Activated naive CD8-positive, alpha-beta T cell treated with anti-CD3 and anti-CD28 coated beads, Interleukin-2, amount 10 ng/mL, durations not matched to agents 7 days and 5 days (primary cell): ENCODE measurements at regions not wholly inside any gene's neighbourhood (a gene's known extent, or its start where the extent isn't known, plus 50 kb on each side); places are given as distances from the start of the nearest gene placed in this dataset.

Source experiments
- ATAC-seq: fragments of 150-1000 bp; cut with Tn5 transposase; one replicate; pipeline ENCODE4 v1.10.0; 2021; ENCODE audit warnings: low read depth, moderate library complexity
- POLR2A ChIA-PET: fragments of 350-600 bp; sonication (Branson Sonifier 250); formaldehyde crosslinking; loops from one replicate; lab custom pipeline; 2021; ENCODE audit warnings: antibody characterized with exemption; lab: Charles Lee
- DNase-seq: peaks from one replicate; pipeline ENCODE4 v3.0.0; 2021
- H3K27ac Mint-ChIP-seq: one replicate; pipeline ENCODE4 v1.8.0; 2022; ENCODE audit warnings: mild to moderate bottlenecking, mixed read lengths
- H3K27me3 Mint-ChIP-seq: one replicate; pipeline ENCODE4 v1.8.0; 2022; ENCODE audit warnings: mild to moderate bottlenecking, moderate library complexity, mixed read lengths
- H3K36me3 Mint-ChIP-seq: one replicate; pipeline ENCODE4 v1.8.0; 2021; ENCODE audit warnings: mild to moderate bottlenecking, mixed read lengths
- H3K4me1 Mint-ChIP-seq: one replicate; pipeline ENCODE4 v1.8.0; 2021; ENCODE audit warnings: mixed read lengths
- H3K4me3 Mint-ChIP-seq: one replicate; pipeline ENCODE4 v1.8.0; 2022; ENCODE audit warnings: mild to moderate bottlenecking, moderate library complexity, mixed read lengths
- H3K9me3 Mint-ChIP-seq: one replicate; pipeline ENCODE4 v1.8.0; 2021; ENCODE audit warnings: mixed read lengths

DNA sequence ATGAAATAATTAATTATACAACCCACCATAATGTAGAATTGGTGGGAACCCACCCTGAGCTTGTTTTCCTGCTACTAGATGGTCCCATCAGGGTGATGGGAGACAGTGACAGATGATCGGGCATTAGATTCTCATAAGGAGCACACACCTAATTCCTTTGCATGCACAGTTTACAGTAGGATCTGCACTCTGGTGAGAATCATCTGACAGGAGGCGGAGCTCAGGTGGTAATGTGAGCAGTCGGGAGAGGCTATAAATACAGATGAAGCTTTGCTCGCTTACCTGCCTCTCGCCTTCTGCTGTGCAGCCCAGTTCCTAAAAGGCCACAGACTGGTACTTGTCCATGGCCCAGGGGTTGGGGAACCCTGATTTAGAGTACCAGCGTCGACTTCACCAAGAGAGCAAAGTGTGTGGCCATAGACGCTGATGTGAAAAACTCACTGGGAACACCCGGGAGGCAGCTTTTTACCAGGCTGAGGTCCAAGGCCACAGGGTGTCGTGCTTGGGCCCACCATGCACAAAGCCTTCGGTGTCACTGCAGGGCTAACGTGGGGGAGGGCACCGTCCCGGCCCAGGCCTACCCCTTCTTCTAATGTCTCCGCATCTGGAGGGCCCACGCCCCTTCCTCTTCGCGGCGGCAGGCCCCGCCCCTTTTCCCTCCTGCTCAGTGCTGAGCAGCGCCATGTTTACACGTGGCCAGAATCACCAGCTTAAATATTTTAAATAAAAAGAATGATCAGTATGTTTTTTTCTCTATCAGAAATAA lies 296.8 kb upstream of the HDAC4 start:
- Mint-ChIP-seq H3K4me3 (no peak overlapping the region), H3K4me1 (no peaks in the 10 kb centered on the region), H3K36me3 (no peaks in the 10 kb centered on the region), H3K9me3 (no peaks in the 10 kb centered on the region), H3K27ac (no peak overlapping the region), H3K27me3 (peaks cover 2% of the 10 kb centered on the region)
- DNase-seq (no peak), ATAC-seq (no peak)
- POLR2A ChIA-PET = no interaction called here

DNA sequence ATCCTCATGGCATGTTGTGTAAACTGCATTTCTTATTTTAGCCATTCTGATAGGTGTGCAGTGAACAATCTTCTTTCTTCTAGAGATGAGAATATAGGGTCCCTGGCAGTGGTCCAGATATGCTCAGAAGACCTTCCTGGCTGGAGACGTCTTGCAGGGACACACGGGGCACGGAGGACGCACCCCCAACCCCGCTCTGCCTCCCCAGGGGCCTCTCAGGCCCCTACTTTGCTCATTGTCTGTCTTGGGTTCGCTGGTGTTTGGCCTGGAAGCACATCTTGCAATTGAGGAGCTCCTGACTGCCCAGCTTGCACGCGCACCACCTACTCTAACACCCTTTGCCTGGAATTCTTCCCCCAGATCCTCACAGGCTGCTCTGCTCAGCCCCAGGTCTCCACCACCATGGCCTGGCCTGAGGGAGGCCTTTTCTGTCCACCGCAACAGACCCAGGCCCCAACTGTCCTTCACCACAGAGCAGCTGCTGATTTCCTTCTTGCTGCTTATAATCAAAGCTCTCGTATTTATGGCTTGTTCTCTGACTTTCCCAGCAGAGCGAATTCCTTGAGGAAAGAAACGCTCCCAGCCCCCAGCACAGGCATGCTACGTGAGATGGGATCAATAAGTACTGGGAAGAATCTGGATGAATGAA lies 295.9 kb upstream of the HDAC4 start:
- no peaks in the 10 kb centered on the region for H3K9me3 Mint-ChIP-seq
- ATAC-seq (no peak), DNase-seq (no peak)
- H3K27ac Mint-ChIP-seq = no peak overlapping the region
- H3K4me1 Mint-ChIP-seq = no peaks in the 10 kb centered on the region
- no peaks in the 10 kb centered on the region for H3K36me3 Mint-ChIP-seq
- H3K4me3 Mint-ChIP-seq = no peak overlapping the region
- H3K27me3 Mint-ChIP-seq = peaks cover under 1% of the 10 kb centered on the region
- POLR2A ChIA-PET = no interaction called here

DNA sequence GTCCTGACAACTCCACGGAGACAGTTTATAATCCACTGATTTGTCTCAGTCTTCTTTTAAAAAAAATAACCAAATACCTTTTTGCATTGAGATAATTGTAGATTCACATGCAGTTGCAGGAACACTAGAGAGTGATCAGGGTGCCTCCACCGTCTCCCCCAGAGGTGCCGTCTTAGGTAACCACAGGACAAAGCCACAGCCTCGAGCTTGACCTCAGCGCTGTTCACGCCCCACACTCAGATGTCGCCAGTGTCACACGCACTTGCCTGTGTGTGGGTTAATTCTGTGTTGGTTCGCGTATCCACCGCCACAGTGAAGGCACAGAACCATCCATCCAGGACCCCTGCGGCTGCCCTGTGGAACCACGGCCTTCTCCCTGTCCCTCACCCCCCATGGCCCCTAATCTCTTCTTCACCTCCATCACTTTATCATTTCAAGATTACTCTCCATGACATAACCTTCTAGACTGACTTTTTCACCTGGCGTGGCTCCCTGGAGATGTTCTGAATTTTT lies 295.0 kb upstream of the HDAC4 start:
- Mint-ChIP-seq H3K4me3 (no peak overlapping the region), H3K27me3 (no peaks in the 10 kb centered on the region), H3K4me1 (no peaks in the 10 kb centered on the region), H3K9me3 (no peaks in the 10 kb centered on the region), H3K36me3 (no peaks in the 10 kb centered on the region), H3K27ac (no peak overlapping the region)
- no peak for DNase-seq
- POLR2A ChIA-PET = no interaction called here
- ATAC-seq = no peak

DNA sequence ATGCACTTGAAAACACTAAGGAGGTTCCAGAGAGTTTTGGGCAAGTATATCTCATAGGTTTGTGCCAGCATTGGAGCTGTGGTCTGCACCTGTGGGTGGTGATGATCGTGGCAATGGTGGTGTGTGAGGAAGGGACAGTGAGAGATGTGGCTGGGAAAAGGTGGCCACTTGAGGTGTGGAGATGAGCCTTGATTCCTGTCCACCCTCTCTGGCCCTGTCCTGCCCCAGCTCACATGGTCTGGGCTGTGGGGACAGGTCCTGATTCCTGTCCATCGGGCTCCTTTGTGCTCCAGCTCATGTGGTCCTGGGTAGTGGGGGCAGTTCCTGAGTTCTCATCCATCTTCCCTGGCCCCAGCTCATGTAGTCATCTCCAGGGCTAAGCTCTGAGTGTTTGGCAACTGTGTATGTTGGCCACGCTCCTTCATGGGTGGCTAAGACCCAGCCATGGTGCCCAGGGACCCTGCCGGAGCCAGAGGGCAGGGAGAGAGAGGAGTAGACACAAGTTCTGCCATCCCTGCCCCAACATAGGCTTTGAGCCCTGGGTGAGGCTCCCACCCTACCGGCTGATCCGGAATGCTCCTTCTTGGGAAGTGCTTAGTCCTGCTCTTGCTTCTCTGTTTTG lies 294.4 kb upstream of the HDAC4 start:
- no peaks in the 10 kb centered on the region for H3K27me3 Mint-ChIP-seq
- no peak for ATAC-seq
- no peaks in the 10 kb centered on the region for H3K4me1 Mint-ChIP-seq
- no peak overlapping the region for H3K4me3 Mint-ChIP-seq
- DNase-seq = no peak
- H3K9me3 Mint-ChIP-seq = no peaks in the 10 kb centered on the region
- H3K27ac Mint-ChIP-seq = no peak overlapping the region
- POLR2A ChIA-PET = no interaction called here
- no peaks in the 10 kb centered on the region for H3K36me3 Mint-ChIP-seq

DNA sequence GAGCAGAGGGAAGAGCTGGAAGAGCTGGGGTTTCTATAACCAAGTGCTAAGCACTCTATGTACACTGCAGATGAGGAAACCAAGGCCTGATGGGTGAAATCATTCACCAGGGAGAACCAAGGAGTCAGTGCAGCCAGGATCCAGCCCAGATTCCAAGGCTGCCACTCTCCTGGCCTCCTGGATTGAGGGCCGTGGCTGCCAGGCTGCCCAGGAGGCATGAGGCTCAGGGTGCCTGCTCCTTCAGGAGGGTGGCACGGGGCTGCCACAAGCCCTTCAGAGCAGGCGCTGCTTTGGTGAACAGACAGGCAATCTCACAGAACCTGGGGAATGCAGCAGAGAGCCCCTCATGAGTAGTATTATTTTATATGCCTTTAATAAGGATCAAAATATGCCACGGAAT lies 293.7 kb upstream of the HDAC4 start:
- no peaks in the 10 kb centered on the region for H3K4me1 Mint-ChIP-seq
- no peak overlapping the region for H3K27ac Mint-ChIP-seq
- H3K27me3 Mint-ChIP-seq = no peaks in the 10 kb centered on the region
- no peak for DNase-seq
- POLR2A ChIA-PET = no interaction called here
- no peak overlapping the region for H3K4me3 Mint-ChIP-seq
- H3K9me3 Mint-ChIP-seq = no peaks in the 10 kb centered on the region
- no peaks in the 10 kb centered on the region for H3K36me3 Mint-ChIP-seq
- no peak for ATAC-seq

DNA sequence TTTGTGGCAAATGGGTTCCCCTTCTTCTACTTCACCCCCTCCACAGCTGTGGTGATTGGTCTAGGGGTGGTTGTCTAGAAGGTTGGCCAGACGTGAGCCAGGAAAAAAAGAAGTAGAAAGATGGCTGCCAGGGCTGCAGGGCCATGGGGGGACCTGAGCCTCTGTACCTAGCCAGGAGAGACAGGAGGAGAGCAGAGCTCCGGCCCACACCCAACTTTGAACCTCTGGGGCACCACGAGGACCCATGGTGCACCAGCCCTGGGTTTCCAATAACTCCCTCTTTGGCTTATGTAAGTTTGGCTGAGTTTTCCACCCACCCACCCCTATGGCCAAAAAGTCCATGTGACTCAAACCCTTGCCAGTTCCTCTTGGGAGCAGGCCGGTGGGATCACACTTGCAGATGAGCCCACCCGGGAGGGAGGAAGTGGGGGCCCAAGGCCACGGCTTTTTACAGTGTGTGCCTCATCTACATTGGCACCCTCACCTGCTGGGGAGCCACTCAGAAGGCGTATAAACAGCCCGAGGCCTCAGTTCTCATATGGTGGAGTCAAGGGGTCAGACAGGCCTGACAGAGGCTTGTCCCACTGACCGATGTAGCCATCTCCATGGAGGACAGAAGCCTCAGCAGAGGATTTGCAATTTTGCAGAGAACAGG lies 293.1 kb upstream of the HDAC4 start:
- no peak overlapping the region for H3K4me3 Mint-ChIP-seq
- no peaks in the 10 kb centered on the region for H3K4me1 Mint-ChIP-seq
- no peaks in the 10 kb centered on the region for H3K36me3 Mint-ChIP-seq
- no peak for DNase-seq
- no peak for ATAC-seq
- POLR2A ChIA-PET = no interaction called here
- H3K9me3 Mint-ChIP-seq = no peaks in the 10 kb centered on the region
- no peak overlapping the region for H3K27ac Mint-ChIP-seq
- no peaks in the 10 kb centered on the region for H3K27me3 Mint-ChIP-seq

DNA sequence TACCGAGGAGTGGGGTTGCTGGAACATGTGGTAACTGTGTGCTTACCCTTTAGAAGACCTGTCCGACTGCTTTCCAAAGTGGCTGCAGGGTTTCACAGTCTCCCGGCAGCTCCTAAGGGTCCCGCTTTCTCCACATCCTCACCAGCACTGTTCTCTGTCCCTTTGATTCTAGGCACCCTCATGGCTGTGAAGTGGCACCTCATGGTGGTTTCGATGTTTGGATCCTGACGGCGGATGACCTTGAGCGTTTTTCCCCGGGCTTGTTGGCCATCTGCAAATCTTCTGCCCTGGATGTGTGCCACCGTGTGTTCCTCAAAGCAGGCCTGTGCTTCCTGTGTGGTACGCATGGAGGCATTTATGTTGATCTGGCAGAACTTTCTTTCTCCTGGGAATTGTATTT lies 292.5 kb upstream of the HDAC4 start:
- H3K27me3 Mint-ChIP-seq = no peaks in the 10 kb centered on the region
- H3K4me3 Mint-ChIP-seq = no peak overlapping the region
- POLR2A ChIA-PET = no interaction called here
- H3K9me3 Mint-ChIP-seq = no peaks in the 10 kb centered on the region
- DNase-seq (no peak), ATAC-seq (no peak)
- H3K4me1 Mint-ChIP-seq = no peaks in the 10 kb centered on the region
- H3K36me3 Mint-ChIP-seq = no peaks in the 10 kb centered on the region
- no peak overlapping the region for H3K27ac Mint-ChIP-seq

DNA sequence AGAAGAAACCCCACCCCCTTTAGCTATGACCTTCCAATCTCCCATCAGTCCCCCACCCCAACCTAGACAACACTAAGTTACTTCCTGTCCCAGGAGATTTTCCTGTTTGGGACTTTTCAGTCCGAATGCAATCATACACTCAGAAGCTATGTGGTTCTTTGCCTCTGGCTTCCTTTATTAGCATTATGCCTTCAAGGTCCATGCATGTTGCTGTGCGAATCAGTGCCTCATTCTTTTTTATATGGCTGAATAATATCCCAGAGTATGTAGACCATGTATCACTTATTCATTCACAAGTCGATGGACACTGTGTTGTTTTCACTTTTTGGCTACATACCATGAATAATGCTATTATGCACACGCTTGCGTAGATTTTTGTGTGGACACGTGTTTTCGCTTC lies 292.1 kb upstream of the HDAC4 start:
- no peak for DNase-seq
- no peaks in the 10 kb centered on the region for H3K4me1 Mint-ChIP-seq
- no peak for ATAC-seq
- H3K4me3 Mint-ChIP-seq = no peak overlapping the region
- H3K9me3 Mint-ChIP-seq = no peaks in the 10 kb centered on the region
- H3K27ac Mint-ChIP-seq = no peak overlapping the region
- POLR2A ChIA-PET = no interaction called here
- H3K27me3 Mint-ChIP-seq = no peaks in the 10 kb centered on the region
- H3K36me3 Mint-ChIP-seq = no peaks in the 10 kb centered on the region

DNA sequence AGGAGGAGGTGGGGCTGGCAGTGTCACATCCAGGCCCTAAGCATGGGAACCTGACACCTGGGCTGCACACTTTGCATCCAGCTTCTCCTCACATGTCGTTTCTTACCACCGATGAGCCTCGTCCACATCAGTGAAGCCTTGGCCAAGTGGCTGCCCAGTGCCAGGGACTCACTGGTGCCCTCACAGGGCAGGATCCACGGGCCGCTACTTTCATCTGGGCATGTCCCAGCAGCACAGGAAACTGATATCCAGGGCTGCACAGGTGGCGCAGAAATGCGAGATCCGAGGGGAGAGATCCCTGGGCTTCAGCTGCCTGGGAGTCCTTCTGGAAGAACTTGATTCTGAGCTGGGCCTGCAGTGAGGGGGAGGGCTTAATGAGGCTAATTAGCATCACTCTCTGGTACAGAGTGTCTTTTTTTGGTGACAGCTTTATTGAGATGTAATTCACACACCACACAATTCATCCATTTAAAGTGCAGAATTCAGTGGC lies 291.6 kb upstream of the HDAC4 start:
- POLR2A ChIA-PET = no interaction called here
- Mint-ChIP-seq H3K4me3 (no peak overlapping the region), H3K27me3 (no peaks in the 10 kb centered on the region), H3K27ac (no peak overlapping the region), H3K36me3 (no peaks in the 10 kb centered on the region), H3K9me3 (no peaks in the 10 kb centered on the region), H3K4me1 (no peaks in the 10 kb centered on the region)
- no peak for ATAC-seq
- no peak for DNase-seq

DNA sequence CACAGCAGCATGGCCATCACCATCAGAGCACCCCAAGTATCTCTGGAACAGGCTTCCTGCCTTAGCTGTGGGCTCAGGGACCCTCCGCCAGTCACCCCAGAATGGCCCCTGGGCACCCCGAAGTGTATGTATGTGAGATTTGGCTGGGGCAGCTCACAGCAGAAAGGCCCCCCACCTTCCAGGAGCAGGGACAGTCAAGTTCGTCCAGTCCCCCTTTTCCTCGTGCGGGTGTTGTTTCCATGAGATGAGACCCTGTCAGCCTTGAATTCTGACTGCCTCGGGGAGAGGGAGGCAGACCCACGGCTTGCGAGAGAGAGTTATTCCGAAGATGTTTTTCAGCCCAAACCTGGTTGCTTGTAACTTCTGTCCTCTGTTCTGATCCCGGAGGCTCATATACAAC lies 290.9 kb upstream of the HDAC4 start:
- POLR2A ChIA-PET = no interaction called here
- Mint-ChIP-seq H3K4me3 (no peak overlapping the region), H3K27ac (no peak overlapping the region), H3K4me1 (no peaks in the 10 kb centered on the region), H3K36me3 (no peaks in the 10 kb centered on the region), H3K9me3 (no peaks in the 10 kb centered on the region), H3K27me3 (no peaks in the 10 kb centered on the region)
- DNase-seq (no peak), ATAC-seq (no peak)

DNA sequence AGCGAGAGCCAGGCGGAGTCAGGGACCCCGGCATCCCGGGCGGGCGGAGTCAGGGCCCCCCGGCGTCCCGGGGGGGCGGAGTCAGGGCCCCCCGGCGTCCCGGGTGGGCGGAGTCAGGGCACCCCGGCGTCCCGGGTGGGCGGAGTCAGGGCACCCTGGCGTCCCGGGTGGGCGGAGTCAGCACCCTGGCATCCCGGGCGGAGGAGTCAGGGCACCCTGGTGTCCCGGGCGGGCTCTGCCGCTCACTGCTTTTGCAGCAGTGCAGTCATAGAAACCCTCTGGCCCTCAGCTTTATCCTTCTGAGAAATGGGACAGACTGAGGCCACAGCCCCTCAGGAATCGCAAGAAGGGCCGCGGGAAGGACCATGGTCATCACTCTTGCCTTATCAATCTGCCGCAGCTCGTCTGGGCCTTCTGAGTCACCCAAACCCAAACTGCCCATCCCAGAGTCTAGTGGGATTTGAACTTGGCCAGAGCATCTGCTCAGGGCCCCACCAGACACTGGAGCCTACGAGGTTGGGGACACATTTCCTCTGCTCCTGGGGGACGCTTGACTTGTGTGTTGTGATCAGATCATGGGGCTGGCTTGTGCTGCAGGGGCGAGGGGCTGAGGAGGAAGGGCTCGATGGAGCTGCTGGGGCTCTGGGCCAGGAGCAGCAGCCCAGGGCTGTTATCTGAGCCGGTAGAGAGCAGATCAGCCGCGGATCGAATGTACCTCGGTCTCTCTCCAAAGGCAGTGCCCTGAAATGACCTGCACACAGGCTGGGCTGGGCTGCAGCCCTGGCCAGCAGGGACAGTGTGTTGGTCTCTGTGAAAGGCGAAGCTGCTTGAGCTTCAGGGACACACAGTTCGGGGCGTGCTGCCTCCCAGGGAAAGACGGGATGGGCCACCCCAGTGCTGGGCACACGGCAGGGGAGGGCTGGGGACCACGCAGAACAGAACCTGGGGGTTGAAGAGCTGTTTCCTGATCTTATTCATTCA lies 290.1 kb upstream of the HDAC4 start:
- DNase-seq (no peak), ATAC-seq (no peak)
- H3K36me3 Mint-ChIP-seq = no peaks in the 10 kb centered on the region
- H3K4me3 Mint-ChIP-seq = no peak overlapping the region
- no peaks in the 10 kb centered on the region for H3K9me3 Mint-ChIP-seq
- H3K4me1 Mint-ChIP-seq = no peaks in the 10 kb centered on the region
- POLR2A ChIA-PET = no interaction called here
- no peaks in the 10 kb centered on the region for H3K27me3 Mint-ChIP-seq
- H3K27ac Mint-ChIP-seq = no peak overlapping the region

DNA sequence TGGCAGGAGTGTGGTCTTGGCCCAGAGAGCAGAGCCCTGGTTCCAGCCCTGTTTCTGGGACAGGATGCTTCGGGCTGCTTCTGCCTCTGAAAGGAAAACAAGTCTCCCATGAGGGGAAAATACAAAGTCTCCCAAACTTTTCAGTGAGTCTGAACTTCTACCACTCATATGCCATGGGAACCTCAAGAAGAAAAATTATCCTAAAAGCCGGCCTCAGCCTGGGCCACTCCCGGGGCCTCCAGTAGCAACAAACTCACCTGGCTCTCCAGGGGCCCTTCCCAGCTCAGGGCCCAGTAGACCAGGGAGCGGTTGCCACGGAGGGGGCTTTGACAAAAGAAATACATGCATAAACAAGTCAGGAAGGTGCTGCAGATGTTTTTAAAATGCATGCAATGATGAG lies 289.2 kb upstream of the HDAC4 start:
- Mint-ChIP-seq H3K4me3 (no peak overlapping the region), H3K4me1 (no peaks in the 10 kb centered on the region), H3K9me3 (no peaks in the 10 kb centered on the region), H3K27ac (no peak overlapping the region), H3K36me3 (no peaks in the 10 kb centered on the region), H3K27me3 (peaks cover 6% of the 10 kb centered on the region)
- DNase-seq (no peak), ATAC-seq (no peak)
- POLR2A ChIA-PET = no interaction called here

DNA sequence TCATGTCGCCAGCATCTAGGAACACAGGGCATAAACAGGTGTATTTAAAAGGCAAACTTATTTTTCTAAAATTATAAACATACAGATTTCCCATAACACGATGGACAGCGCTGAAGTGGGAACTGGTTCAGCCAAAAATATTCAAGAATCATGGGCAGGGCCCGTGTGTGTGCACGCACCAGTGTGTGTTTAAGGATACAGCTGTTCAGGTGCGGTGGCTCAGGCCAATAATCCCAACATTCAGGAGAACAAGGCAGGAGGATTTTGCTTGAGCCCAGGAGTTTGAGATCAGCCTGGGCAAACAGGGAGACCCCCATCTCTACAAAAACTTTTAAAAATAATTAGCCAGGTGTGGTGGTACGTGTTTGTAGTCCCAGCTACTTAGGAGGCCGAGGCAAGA lies 288.6 kb upstream of the HDAC4 start:
- H3K27ac Mint-ChIP-seq = no peak overlapping the region

More for the DNA sequence above, 288.6 kb upstream of the HDAC4 start:
- Mint-ChIP-seq H3K36me3 (no peaks in the 10 kb centered on the region), H3K4me3 (no peak overlapping the region), H3K9me3 (no peaks in the 10 kb centered on the region), H3K4me1 (no peaks in the 10 kb centered on the region), H3K27me3 (peaks cover 6% of the 10 kb centered on the region)
- ATAC-seq (no peak), DNase-seq (no peak)
- POLR2A ChIA-PET = no interaction called here
